H1 (cell line): ENCODE measurements at regions not wholly inside any gene's neighbourhood (a gene's known extent, or its start where the extent isn't known, plus 50 kb on each side); places are given as distances from the start of the nearest gene placed in this dataset.

Experiments
- CTCF ChIA-PET: fragments of 300-600 bp; sonication (Branson Sonifier 250); formaldehyde crosslinking; loops from one replicate; lab custom pipeline; 2021; ENCODE audit not compliant: partially characterized antibody; lab: Charles Lee
- POLR2A ChIA-PET: fragments of 300-600 bp; sonication (Branson Sonifier 250); formaldehyde crosslinking; loops from one replicate; lab custom pipeline; 2021; ENCODE audit warnings: inconsistent platforms; ENCODE audit not compliant: partially characterized antibody; lab: Charles Lee
- DNase-seq, 2 experiments: peaks; one replicate each; pipeline versions ENCODE4 v3.0.0 to v3.0.0-alpha.2; 2010 to 2022; ENCODE audit warnings: low spot score in 2 of 2, low read depth in 1 of 2, mixed read lengths in 1 of 2
- FAIRE-seq: peaks from 2 replicates; lab custom pipeline; 2011; peaks lifted over from hg19 to GRCh38; lab: Jason Lieb, UNC
- H2AFZ ChIP-seq: 2 replicates; pipeline ENCODE4 v1.8.1; 2012; ENCODE audit warnings: low read length, inconsistent platforms
- H2AK5ac ChIP-seq: 2 replicates; pipeline ENCODE4 v1.6.1; 2013; ENCODE audit warnings: low read depth, low read length
- H2BK120ac ChIP-seq: replicated peaks from 2 replicates; pipeline ENCODE3; 2013; ENCODE audit warnings: low read depth, low read length, inconsistent platforms
- H2BK12ac ChIP-seq: 2 replicates; pipeline ENCODE4 v1.6.1; 2013; ENCODE audit warnings: low read depth, low read length
- H2BK15ac ChIP-seq: 2 replicates; pipeline ENCODE4 v1.6.1; 2013; ENCODE audit warnings: low read length
- H2BK20ac ChIP-seq: 2 replicates; pipeline ENCODE4 v1.6.1; 2013; ENCODE audit warnings: low read length
- H2BK5ac ChIP-seq: 2 replicates; pipeline ENCODE4 v1.6.1; 2013; ENCODE audit warnings: low read depth, low read length
- H3K14ac ChIP-seq: 2 replicates; pipeline ENCODE4 v1.6.1; 2013; ENCODE audit warnings: inconsistent platforms; ENCODE audit not compliant: insufficient read length
- H3K18ac ChIP-seq: 2 replicates; pipeline ENCODE4 v1.6.1; 2013; ENCODE audit warnings: low read length; ENCODE audit errors: extremely low read depth
- H3K23ac ChIP-seq: 2 replicates; pipeline ENCODE4 v1.6.1; 2013; ENCODE audit warnings: inconsistent platforms; ENCODE audit not compliant: insufficient read length
- H3K23me2 ChIP-seq: 2 replicates; pipeline ENCODE4 v1.6.1; 2013; ENCODE audit warnings: low read depth, low read length
- H3K27ac ChIP-seq: 2 replicates; pipeline ENCODE4 v1.6.1; 2011; ENCODE audit warnings: low read depth, low read length, inconsistent platforms
- H3K27me3 ChIP-seq, 4 experiments: replicated peaks in 1 of 4; 1 replicate in 1 of 4; 2 replicates in 3 of 4; pipeline versions ENCODE4 v1.6.1 to v1.8.1; 2011 to 2013; ENCODE audit warnings: low read length in 3 of 4, mild to moderate bottlenecking in 3 of 4, inconsistent platforms in 2 of 4, mixed read lengths in 2 of 4, moderate library complexity in 1 of 4; ENCODE audit not compliant: control insufficient read depth in 3 of 4, insufficient read depth in 3 of 4; ENCODE audit errors: extremely low read depth in 1 of 4
- H3K36me3 ChIP-seq, 4 experiments: 2 replicates each; pipeline versions ENCODE4 v1.6.1 to v1.8.1; 2011 to 2013; ENCODE audit warnings: mild to moderate bottlenecking in 4 of 4, low read length in 3 of 4, moderate library complexity in 2 of 4, control low read depth in 1 of 4, inconsistent platforms in 1 of 4; ENCODE audit not compliant: insufficient read depth in 4 of 4, control insufficient read depth in 2 of 4
- H3K4ac ChIP-seq: replicated peaks from 2 replicates; pipeline ENCODE3; 2013; ENCODE audit warnings: low read length, low read depth, mixed read lengths, inconsistent platforms; ENCODE audit not compliant: insufficient read length
- H3K4me1 ChIP-seq, 4 experiments: replicated peaks in 1 of 4; 1 replicate in 1 of 4; 2 replicates in 3 of 4; pipeline versions ENCODE4 v1.6.1 to v1.8.1; 2011 to 2013; ENCODE audit warnings: low read length in 3 of 4, inconsistent platforms in 2 of 4, mixed read lengths in 1 of 4; ENCODE audit not compliant: insufficient read depth in 4 of 4, control insufficient read depth in 3 of 4
- H3K4me2 ChIP-seq, 2 experiments: 2 replicates each; pipeline versions ENCODE4 v1.6.1 to v1.8.1; 2011 to 2013; ENCODE audit warnings: low read depth in 2 of 2, low read length in 2 of 2, control low read depth in 1 of 2, inconsistent platforms in 1 of 2, mild to moderate bottlenecking in 1 of 2; ENCODE audit not compliant: insufficient read depth in 1 of 2
- H3K4me3 ChIP-seq, 4 experiments: fragments of 200-600, 300-600 bp in 1 of 4; sonication (generic), shearing (Covaris generic), sonication (Bioruptor Twin) in 1 of 4; 2 replicates each; pipeline versions ENCODE4 v1.5.1 to v1.8.1; 2011 to 2016; ENCODE audit warnings: low read length in 4 of 4, low read depth in 3 of 4, control low read depth in 2 of 4, inconsistent platforms in 2 of 4, mild to moderate bottlenecking in 2 of 4, mixed read lengths in 1 of 4, moderate library complexity in 1 of 4; ENCODE audit not compliant: insufficient read depth in 2 of 4; ENCODE audit errors: extremely low read depth in 1 of 4
- H3K56ac ChIP-seq: replicated peaks from 2 replicates; pipeline ENCODE3; 2013; ENCODE audit warnings: low read depth, mild to moderate bottlenecking, mixed read lengths, low read length, inconsistent platforms; ENCODE audit not compliant: insufficient read length
- H3K79me1 ChIP-seq: 2 replicates; pipeline ENCODE4 v1.6.1; 2013; ENCODE audit warnings: low read depth, low read length, control low read depth
- H3K79me2 ChIP-seq, 2 experiments: 2 replicates each; pipeline versions ENCODE4 v1.6.1 to v1.8.1; 2012 to 2013; ENCODE audit warnings: low read length in 2 of 2, mild to moderate bottlenecking in 2 of 2, inconsistent platforms in 1 of 2; ENCODE audit not compliant: insufficient read depth in 2 of 2, control insufficient read depth in 1 of 2
- H3K9ac ChIP-seq, 4 experiments: replicated peaks in 1 of 4; 1 replicate in 1 of 4; 2 replicates in 3 of 4; pipeline versions ENCODE4 v1.6.1 to v1.8.1; 2011 to 2013; ENCODE audit warnings: low read depth in 3 of 4, low read length in 3 of 4, control low read depth in 2 of 4, mild to moderate bottlenecking in 2 of 4, moderate library complexity in 2 of 4, inconsistent platforms in 1 of 4; ENCODE audit errors: extremely low read depth in 1 of 4
- H3K9me3 ChIP-seq, 2 experiments: 2 replicates each; pipeline versions ENCODE4 v1.6.1 to v1.8.1; 2012 to 2013; ENCODE audit warnings: mild to moderate bottlenecking in 2 of 2, moderate library complexity in 2 of 2, control low read depth in 1 of 2, inconsistent platforms in 1 of 2, low read depth in 1 of 2, low read length in 1 of 2, mixed read lengths in 1 of 2; ENCODE audit not compliant: insufficient read depth in 2 of 2
- H4K20me1 ChIP-seq, 2 experiments: replicated peaks in 1 of 2; 2 replicates each; pipeline versions ENCODE3 to v1.8.1; 2011 to 2013; ENCODE audit warnings: inconsistent platforms in 2 of 2, low read length in 2 of 2, mild to moderate bottlenecking in 1 of 2; ENCODE audit not compliant: insufficient read depth in 2 of 2, control insufficient read depth in 1 of 2
- H4K5ac ChIP-seq: 2 replicates; pipeline ENCODE4 v1.6.1; 2013; ENCODE audit warnings: low read length, low read depth, mixed read lengths, inconsistent platforms; ENCODE audit not compliant: insufficient read length
- H4K8ac ChIP-seq: 2 replicates; pipeline ENCODE4 v1.8.0; 2013; ENCODE audit warnings: mild to moderate bottlenecking, moderate library complexity, low read length, inconsistent platforms; ENCODE audit not compliant: insufficient read depth; ENCODE audit errors: extremely low read depth
- H4K91ac ChIP-seq: replicated peaks from 2 replicates; pipeline ENCODE3; 2013; ENCODE audit warnings: low read length, mixed read lengths, inconsistent platforms; ENCODE audit not compliant: insufficient read length
- ATF2 ChIP-seq: IDR thresholded peaks from 2 replicates; pipeline ENCODE4 v1.6.1; 2012; ENCODE audit warnings: low read length, inconsistent platforms
- EGR1 ChIP-seq: IDR thresholded peaks from 2 replicates; pipeline ENCODE4 v1.6.1; 2011; ENCODE audit warnings: low read depth, low read length, borderline replicate concordance
- EZH2 ChIP-seq: fragments of 200-600 bp; sonication (generic); IDR thresholded peaks from 2 replicates; pipeline ENCODE4 v1.7.1; 2012; ENCODE audit warnings: low read depth, mild to moderate bottlenecking, moderate library complexity, low read length, inconsistent platforms; ENCODE audit not compliant: severe bottlenecking
- KDM1A ChIP-seq: fragments of 200-600, 300-600 bp; sonication (generic); IDR thresholded peaks from 2 replicates; pipeline ENCODE4 v1.7.1; 2016; ENCODE audit warnings: mild to moderate bottlenecking, low read length, borderline replicate concordance
- SUZ12 ChIP-seq: fragments of 200-600 bp; sonication (generic); IDR thresholded peaks from 2 replicates; pipeline ENCODE4 v1.6.1; 2012; ENCODE audit warnings: mild to moderate bottlenecking, inconsistent platforms, low read length, moderate library complexity, mixed read lengths
- WGBS, 2 experiments: shearing (Covaris generic) in 1 of 2; methylation state at CpG; one replicate each; pipeline versions ENCODE4 v1.1.6 to v1.1.7; 2013 to 2015; ENCODE audit warnings: low lambda C conversion rate in 2 of 2, mixed read lengths in 2 of 2, inconsistent platforms in 1 of 2, low coverage in 1 of 2, missing lambda C conversion rate in 1 of 2; ENCODE audit not compliant: insufficient replicate concordance in 2 of 2, insufficient coverage in 1 of 2, insufficient read length in 1 of 2; ENCODE audit errors: extremely low coverage in 1 of 2, missing lambda C conversion rate in 1 of 2; 5-methylcytosine and 5-hydroxymethylcytosine counted together
- TF ChIP-seq, protein P1 (sequence below): IDR thresholded peaks from 2 replicates; pipeline ENCODE4 v1.6.1; 2012; ENCODE audit warnings: inconsistent platforms

- H2BK5ac ChIP-seq, result no peak overlapping the region
- DNase-seq, result no peak
- H3K14ac ChIP-seq, result no peak overlapping the region
- H3K4ac ChIP-seq, result no peak overlapping the region
- no peak overlapping the region for H4K5ac ChIP-seq
- WGBS, 2 experiments, result 92% methylated on average over 2 of the region's 2 CpGs; no CpG with 5 or more reads in 1 of the 2 experiments
- no peak overlapping the region for H4K8ac ChIP-seq
- CTCF ChIA-PET, result no interaction called here
- H3K27ac ChIP-seq, result no peak overlapping the region
- no peak overlapping the region for H2BK15ac ChIP-seq
- no peaks in the 10 kb centered on the region for H3K4me1 ChIP-seq
- POLR2A ChIA-PET, result no interaction called here
- no peaks in the 10 kb centered on the region for H3K79me2 ChIP-seq
- no peak overlapping the region for H4K91ac ChIP-seq
- no peak for TF ChIP-seq KDM1A
- TF ChIP-seq ATF2, result no peak
- TF ChIP-seq EZH2, result no peak
- TF ChIP-seq SUZ12, result no peak
- TF ChIP-seq EGR1, result no peak
- TF ChIP-seq, protein P1, sequence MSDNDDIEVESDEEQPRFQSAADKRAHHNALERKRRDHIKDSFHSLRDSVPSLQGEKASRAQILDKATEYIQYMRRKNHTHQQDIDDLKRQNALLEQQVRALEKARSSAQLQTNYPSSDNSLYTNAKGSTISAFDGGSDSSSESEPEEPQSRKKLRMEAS, result no peak
- no peak overlapping the region for H2BK20ac ChIP-seq
- no peak overlapping the region for H2AK5ac ChIP-seq
- H2BK120ac ChIP-seq, result no peak overlapping the region
- no peak overlapping the region for H2BK12ac ChIP-seq
- H4K20me1 ChIP-seq, result no peaks in the 10 kb centered on the region
- H3K27me3 ChIP-seq, result no peaks in the 10 kb centered on the region
- H3K4me3 ChIP-seq, result no peak overlapping the region
- no peak overlapping the region for H3K4me2 ChIP-seq
- H3K9ac ChIP-seq, result no peak overlapping the region
- H3K9me3 ChIP-seq, result no peaks in the 10 kb centered on the region
- no peaks in the 10 kb centered on the region for H3K36me3 ChIP-seq
- no peak for FAIRE-seq
- no peak overlapping the region for H3K56ac ChIP-seq
- no peak overlapping the region for H2AFZ ChIP-seq
- no peaks in the 10 kb centered on the region for H3K23me2 ChIP-seq
- no peaks in the 10 kb centered on the region for H3K79me1 ChIP-seq
- H3K18ac ChIP-seq, result no peak overlapping the region
- no peak overlapping the region for H3K23ac ChIP-seq
Measured at GRCh38 chr10:64534616-64535015, 1013.4 kb downstream of the REEP3 start.
